SK-N-DZ (cell line): ENCODE measurements at regions not wholly inside any gene's neighbourhood (a gene's known extent, or its start where the extent isn't known, plus 50 kb on each side); places are given as distances from the start of the nearest gene placed in this dataset.
"Not testable (repeated sequence)": the region's sequence is repeated elsewhere in the genome, so short reads cannot be mapped to it uniquely, and the experiment has no call there.

Experiments
- DNase-seq: peaks from one replicate; pipeline ENCODE4 v3.0.0-alpha.2; 2015; ENCODE audit warnings: low spot score

DNA sequence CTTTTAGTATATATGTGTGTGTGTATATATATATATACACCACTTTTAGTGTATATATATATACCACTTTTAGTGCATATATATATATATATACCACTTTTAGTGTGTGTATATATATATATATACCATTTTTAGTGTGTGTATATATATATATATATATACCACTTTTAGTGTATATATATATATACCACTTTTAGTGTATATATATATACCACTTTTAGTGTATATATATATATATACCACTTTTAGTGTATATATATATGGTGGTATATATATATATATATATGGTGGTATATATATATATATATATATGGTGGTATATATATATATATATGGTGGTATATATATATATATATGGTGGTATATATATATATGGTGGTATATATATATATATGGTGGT, 79.5 kb upstream of the ANK3 start:
- not testable (repeated sequence) for DNase-seq

GRCh38 chr10:60467202-60467546, 77.5 kb upstream of the ANK3 start:
- no peak for DNase-seq

DNA sequence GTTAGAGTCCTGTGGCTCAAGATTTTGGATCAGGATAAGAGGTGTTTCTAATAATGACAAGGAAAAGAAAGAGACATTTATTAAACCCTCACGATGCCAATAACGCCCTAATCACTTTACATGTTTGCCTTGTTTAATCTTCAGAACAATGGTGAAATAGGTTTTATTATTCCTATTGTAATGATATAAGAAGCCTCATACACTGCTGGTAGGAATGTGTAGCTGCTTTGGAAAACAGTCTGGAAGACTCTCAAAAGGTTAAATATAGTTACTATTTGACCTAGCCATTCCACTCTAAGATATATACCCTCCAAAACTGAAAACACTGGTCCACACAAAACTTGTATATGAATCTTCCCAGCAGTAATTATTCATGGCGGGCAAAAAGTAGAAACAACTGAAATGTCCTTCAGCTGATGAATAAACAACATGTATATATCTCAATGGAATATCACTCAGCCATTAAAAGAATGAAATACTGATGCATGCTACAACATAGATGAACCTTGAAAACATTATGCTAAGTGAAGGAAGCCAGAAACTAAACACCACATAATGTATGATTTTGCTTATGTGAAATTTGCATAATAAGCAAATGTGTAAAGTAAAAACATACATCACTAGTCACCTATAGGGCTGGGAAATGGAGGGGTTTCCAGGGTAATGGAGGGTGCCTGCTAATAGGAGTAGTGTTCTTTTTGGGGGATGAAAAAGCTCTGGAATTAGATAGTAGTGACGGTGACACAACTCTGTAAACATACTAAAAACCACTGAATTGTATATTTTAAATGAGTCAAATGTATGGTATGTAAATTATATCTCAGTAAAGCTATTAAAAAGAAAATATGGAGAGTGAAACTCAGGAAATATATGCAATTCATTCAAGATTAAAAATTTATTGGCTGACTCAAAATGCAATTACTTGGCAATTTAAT, 76.9 kb upstream of the ANK3 start:
- DNase-seq = no peak

- no peak for DNase-seq
Observed at GRCh38 chr10:60465801-60466200, 76.1 kb upstream of the ANK3 start.

GRCh38 chr10:60464659-60465058, 75.0 kb upstream of the ANK3 start:
- no peak for DNase-seq

- no peak for DNase-seq
Observed at GRCh38 chr10:60463746-60464145, 74.1 kb upstream of the ANK3 start.

GRCh38 chr10:60461688-60462087, 72.0 kb upstream of the ANK3 start:
- no peak for DNase-seq

DNA sequence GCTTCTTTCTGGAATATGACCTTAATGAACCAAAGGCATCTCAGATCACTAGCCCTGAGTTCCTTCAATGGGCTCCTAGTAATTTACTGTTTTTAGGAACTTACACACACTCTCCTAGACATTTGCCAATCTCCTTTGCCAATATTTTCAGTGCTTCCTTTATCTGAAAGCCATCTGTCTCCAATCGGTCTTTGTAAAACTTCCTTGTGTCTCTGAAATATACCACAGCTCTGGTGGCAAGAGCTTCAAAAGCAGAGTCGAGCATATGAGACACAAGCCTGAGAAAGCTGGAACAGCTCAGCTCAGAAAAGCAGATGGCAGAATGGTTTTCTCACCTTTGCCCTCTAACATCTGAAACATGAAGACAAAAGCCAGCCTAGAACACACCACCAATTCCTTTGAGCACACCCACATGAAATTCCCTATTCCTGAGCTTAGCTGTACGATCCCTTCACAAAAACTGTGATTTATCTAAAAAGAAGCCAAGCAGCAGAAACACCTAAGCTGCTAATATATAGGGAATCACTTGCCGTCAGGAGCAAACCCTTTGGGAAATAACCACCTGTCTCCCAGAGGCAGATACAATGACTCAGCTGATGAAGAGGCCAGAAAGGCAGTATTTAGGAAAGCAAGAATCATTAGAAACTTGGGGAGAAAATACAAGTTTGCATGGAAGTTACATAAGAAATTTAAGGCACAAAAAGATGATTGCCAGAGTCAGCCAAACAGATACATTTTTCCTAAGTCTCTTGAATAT, 70.2 kb upstream of the ANK3 start:
- no peak for DNase-seq

DNA sequence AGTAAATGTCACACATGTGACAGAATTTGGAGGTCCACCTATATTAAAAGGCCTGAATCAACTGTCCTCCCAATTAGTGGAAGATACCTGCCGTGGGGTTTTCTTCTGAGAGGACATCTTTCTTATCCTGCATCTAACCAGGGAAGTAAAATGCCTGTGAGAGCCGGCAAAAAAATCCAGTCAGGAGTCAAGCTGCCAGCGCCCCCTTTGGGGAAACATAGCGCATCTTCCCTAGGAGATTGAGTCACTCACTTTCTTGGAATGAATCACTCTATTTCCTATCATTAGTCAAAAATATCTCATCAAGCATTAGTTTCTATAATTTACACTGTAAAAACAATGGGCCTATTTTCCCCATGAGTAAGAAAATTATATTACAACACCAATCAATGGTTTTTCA, 66.4 kb upstream of the ANK3 start:
- no peak for DNase-seq

- no peak for DNase-seq
Observed at GRCh38 chr10:60454336-60454735, 64.7 kb upstream of the ANK3 start.

DNA sequence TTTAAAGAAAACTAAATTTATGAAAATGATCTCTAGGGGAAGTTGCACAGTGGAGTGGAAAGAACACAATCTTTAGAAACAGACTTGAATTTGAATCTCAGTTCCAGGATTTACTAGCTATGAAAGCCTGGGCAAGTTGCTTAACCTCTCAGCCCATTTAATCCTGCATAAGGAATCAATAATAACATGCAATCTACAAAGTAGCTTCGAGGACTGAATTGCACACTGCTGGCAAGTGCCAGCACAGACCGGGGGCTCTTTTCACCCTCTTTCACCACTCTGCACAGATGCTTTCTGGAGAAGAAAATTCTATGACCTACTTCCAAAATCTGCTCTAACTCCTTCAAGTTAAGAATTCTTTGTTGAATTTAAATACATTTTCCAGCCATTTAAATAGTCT, 63.4 kb upstream of the ANK3 start:
- no peak for DNase-seq

- no peak for DNase-seq
Observed at GRCh38 chr10:60450291-60450690, 60.6 kb upstream of the ANK3 start.

GRCh38 chr10:60448246-60448645, 58.6 kb upstream of the ANK3 start:
- no peak for DNase-seq

GRCh38 chr10:60446851-60447250, 57.2 kb upstream of the ANK3 start:
- no peak for DNase-seq

DNA sequence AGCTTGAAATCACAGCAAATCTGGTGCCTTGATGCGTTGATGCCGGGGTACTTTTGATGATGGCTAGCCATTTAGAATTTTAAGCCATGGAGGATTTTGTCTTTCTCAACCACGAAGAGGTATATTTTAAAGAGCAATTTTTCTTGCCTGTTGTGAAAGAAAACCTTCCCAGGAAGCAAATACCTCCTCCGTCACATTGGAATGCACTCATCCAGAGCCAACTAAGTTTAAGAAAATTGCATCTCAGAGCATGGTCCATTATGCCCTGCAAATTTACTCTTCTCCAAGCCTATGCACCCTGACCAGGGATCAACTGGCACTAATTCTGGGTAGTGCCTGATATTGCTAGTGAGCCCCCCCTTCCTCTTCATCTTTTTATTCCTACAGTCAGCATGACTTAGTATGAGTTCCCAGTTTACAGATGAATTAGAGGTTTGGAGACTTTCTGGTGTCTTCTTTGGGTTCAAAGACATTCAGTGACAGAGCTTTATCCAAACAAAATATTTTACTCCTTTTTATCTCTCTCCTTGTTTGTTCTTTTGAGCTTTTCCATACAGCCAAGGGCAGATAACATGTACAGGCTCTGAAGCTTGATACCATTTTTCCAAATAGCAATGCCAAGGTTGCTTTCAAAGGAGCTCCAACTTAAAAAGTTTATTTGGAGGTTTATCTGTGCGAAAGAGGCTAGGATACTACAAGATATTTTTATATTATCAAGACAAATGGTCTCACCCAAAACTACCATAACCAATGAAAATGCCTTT, 56.6 kb upstream of the ANK3 start:
- no peak for DNase-seq

GRCh38 chr10:60444494-60445064, 54.9 kb upstream of the ANK3 start:
- DNase-seq = peak; percentile 51

DNA sequence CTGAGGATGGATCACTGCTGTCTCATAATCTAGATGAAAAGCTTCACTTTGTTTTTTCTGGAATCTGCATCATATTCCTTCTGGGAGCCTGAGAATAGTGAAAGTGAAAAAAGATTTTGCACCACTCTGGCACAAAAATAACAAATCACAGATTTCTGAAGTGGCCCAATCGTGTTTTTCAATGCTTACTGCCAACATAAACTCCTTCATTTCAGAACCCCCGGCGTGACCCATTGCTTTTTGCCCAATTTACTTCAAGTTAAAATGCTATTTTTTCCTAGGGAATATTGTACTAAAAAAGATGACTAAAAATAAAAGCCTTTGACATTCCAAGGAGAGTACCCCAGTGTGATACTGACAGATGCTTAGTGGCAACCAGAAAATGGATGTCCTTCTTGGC, 53.7 kb upstream of the ANK3 start:
- DNase-seq = no peak

- no peak for DNase-seq
Observed at GRCh38 chr10:60441515-60441914, 51.8 kb upstream of the ANK3 start.

DNA sequence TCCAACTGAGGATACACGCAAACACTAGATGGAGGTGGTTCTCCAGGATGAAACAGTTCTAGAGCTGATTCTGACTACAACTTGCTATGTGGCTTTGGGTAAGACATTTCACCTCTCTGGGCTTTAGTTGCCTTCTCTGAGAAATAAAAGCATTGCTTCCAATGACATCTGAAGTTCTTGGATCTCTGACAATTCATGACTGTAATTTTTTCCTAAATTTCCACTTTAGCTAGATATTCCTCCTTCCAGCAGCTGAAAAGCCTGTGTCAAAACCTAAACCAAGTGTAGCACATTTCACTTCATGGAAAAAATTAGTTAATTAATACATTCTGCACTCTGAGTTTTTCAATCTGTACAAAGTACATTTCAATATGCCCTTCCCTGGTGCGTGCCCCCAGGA, 50.0 kb upstream of the ANK3 start:
- no peak for DNase-seq
